ENCODE measurements at regions not wholly inside any gene's neighbourhood (a gene's known extent, or its start where the extent isn't known, plus 50 kb on each side); places are given as distances from the start of the nearest gene placed in this dataset.

DNA sequence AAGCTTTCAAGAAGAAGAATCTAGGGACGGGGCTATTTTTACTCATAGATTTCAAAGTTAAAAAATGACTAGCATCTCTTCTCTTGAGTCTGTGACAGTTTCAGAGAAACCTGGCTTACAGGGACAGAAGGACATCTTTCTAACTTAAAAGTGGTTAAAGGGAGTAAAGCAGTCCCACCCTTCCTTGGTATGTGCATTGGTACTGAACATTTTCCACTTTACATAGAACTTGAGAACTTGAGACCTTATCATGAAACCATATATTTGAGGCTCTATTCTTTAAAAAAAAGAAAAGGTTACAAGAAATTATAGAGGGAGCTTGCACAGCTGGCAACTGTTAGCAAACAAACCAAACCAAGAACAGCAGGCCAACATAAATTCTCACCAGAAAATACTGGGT lies 73.4 kb upstream of the GAREM1 start:
- DNase-seq, result no peak

DNA sequence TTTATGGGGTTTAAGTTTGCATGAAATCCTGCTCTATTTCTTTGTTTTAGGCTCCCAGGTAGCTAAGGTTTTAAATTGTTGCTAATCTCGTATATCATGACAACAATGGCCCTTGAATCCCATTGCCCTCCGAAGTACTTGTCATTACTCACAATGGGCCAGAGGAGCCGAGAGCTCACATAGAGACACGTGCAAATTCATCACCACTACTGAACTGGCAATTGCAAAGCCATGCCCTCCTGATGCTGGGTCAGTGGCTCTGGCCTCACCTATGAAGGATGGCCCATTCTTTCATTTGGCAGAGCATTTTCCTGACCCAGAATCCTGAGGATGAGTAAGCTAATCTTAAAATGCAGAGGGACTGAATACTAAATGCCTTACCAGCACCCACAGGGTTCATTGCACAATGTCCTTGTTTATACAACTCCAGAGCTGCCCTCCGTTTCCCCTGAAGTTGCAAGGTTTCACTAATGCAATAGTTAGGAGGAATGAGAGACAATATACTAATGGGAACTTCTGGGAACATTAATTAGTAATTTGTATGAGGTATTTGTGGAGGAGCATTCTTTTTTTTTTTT lies 71.6 kb upstream of the GAREM1 start:
- DNase-seq, result no peak

GRCh38 chr18:32530947-32531651 lies 60.4 kb upstream of the GAREM1 start:
- no peak for DNase-seq

DNA sequence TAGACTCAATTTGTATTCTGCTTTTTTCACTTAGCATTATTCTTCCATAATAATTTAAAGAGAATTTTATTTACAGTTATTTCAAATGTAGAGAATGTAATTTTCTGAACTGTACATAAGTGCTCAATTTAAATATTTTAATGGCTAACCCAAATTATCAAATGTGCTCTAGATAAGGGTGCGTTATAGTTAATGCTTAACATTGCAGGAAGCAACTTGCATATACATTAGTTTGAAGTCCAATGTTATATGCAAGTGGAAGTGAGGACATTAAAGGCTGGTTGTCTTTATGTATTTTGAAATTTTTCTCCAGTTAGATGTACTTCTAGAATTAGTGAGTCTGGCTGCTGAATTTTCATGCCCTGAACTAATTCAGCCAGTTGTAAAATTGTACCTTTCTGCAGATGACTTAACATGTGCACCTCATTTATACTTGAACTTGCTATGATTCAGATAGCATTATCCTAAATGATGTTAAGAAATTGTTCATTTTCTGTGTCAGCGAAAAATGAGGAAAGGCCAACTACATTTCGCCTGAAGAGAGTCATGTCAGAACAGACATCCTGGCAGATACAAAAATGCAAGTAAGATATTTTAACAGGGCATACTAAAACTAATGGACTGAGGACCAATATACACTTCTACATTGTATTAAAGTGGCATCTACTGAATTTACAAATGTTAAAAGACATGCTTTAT lies 59.2 kb upstream of the GAREM1 start:
- no peak for DNase-seq

DNA sequence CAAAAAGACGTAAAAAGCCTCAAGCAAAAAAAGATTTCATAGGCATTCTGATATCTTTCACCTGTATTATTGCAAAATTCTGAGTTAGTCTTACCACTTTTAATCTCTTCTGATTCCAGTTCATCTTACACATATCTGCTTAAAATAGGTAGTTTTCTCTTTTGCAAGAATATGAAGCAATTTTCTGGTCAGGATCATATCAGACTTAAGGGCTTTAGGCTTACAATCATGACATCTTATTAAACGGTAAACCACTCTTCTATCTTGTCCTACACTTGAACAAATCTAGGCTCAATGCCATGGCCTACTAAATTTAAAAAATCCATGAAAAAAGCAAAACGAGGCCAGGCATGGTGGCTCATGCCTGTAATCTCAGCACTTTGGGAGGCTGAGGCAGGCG lies 50.1 kb upstream of the GAREM1 start:
- DNase-seq, result no peak
